RWPE2 (cell line): ENCODE measurements at regions not wholly inside any gene's neighbourhood (a gene's known extent, or its start where the extent isn't known, plus 50 kb on each side); places are given as distances from the start of the nearest gene placed in this dataset.

Experiments used
- ATAC-seq: fragments of 200-7000 bp; cut with Tn5 transposase; 3 replicates; pipeline ENCODE4 v1.9.1; 2021; ENCODE audit warnings: low read depth
- DNase-seq: peaks from one replicate; pipeline ENCODE4 v3.0.0-alpha.2; 2020; ENCODE audit warnings: low spot score
- H3K27ac ChIP-seq: fragments of 450-650 bp; 2 replicates; pipeline ENCODE4 v1.5.1; 2017; ENCODE audit warnings: mild to moderate bottlenecking; ENCODE audit not compliant: poor library complexity, severe bottlenecking
- H3K27me3 ChIP-seq: fragments of 250-450 bp; sonication (Bioruptor Pico); 2 replicates; pipeline ENCODE4 v1.5.1; 2021; ENCODE audit warnings: mild to moderate bottlenecking, moderate library complexity; ENCODE audit not compliant: insufficient read depth, poor library complexity, severe bottlenecking
- H3K36me3 ChIP-seq: fragments of 250-450 bp; sonication (Bioruptor Pico); 2 replicates; pipeline ENCODE4 v1.5.1; 2020; ENCODE audit warnings: low read depth, mild to moderate bottlenecking, moderate library complexity
- H3K4me1 ChIP-seq: fragments of 250-450 bp; sonication (Bioruptor Pico); 2 replicates; pipeline ENCODE4 v1.5.1; 2021; ENCODE audit warnings: mild to moderate bottlenecking, moderate library complexity; ENCODE audit not compliant: insufficient read depth, poor library complexity, severe bottlenecking
- H3K4me3 ChIP-seq: fragments of 250-450 bp; sonication (Bioruptor Pico); 2 replicates; pipeline ENCODE4 v1.5.1; 2021; ENCODE audit warnings: mild to moderate bottlenecking, moderate library complexity; ENCODE audit not compliant: severe bottlenecking
- H3K9me3 ChIP-seq: fragments of 250-450 bp; sonication (Bioruptor Pico); 2 replicates; pipeline ENCODE4 v1.5.1; 2021; ENCODE audit warnings: mild to moderate bottlenecking, moderate library complexity; ENCODE audit not compliant: severe bottlenecking
- TF ChIP-seq, protein P1 (sequence below): fragments of 450-650 bp; IDR thresholded peaks from one replicate; pipeline ENCODE4 v1.5.1; 2017; ENCODE audit warnings: mild to moderate bottlenecking, moderate library complexity; ENCODE audit not compliant: poor library complexity, severe bottlenecking

- no peaks in the 10 kb centered on the region for H3K4me1 ChIP-seq
- H3K27me3 ChIP-seq, result no peaks in the 10 kb centered on the region
- no peaks in the 10 kb centered on the region for H3K9me3 ChIP-seq
- no peak overlapping the region for H3K4me3 ChIP-seq
- no peaks in the 10 kb centered on the region for H3K36me3 ChIP-seq
- TF ChIP-seq, protein P1, sequence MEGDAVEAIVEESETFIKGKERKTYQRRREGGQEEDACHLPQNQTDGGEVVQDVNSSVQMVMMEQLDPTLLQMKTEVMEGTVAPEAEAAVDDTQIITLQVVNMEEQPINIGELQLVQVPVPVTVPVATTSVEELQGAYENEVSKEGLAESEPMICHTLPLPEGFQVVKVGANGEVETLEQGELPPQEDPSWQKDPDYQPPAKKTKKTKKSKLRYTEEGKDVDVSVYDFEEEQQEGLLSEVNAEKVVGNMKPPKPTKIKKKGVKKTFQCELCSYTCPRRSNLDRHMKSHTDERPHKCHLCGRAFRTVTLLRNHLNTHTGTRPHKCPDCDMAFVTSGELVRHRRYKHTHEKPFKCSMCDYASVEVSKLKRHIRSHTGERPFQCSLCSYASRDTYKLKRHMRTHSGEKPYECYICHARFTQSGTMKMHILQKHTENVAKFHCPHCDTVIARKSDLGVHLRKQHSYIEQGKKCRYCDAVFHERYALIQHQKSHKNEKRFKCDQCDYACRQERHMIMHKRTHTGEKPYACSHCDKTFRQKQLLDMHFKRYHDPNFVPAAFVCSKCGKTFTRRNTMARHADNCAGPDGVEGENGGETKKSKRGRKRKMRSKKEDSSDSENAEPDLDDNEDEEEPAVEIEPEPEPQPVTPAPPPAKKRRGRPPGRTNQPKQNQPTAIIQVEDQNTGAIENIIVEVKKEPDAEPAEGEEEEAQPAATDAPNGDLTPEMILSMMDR, result no peak
- no peak overlapping the region for H3K27ac ChIP-seq
- ATAC-seq (no peak), DNase-seq (no peak)
Measured at GRCh38 chr15:62430552-62430951, 265.5 kb upstream of the C2CD4B start.

- TF ChIP-seq, protein P1, result no peak
- DNase-seq, result no peak
- no peaks in the 10 kb centered on the region for H3K9me3 ChIP-seq
- H3K4me3 ChIP-seq, result no peak overlapping the region
- H3K36me3 ChIP-seq, result no peaks in the 10 kb centered on the region
- H3K27me3 ChIP-seq, result no peaks in the 10 kb centered on the region
- no peaks in the 10 kb centered on the region for H3K4me1 ChIP-seq
- no peak overlapping the region for H3K27ac ChIP-seq
- ATAC-seq, result no peak
Measured at GRCh38 chr15:62431008-62431797, 266.1 kb upstream of the C2CD4B start.

GRCh38 chr15:62431817-62432216 lies 266.7 kb upstream of the C2CD4B start:
- Histone ChIP-seq H3K27ac (no peak overlapping the region), H3K4me3 (no peak overlapping the region), H3K4me1 (no peaks in the 10 kb centered on the region), H3K9me3 (no peaks in the 10 kb centered on the region), H3K36me3 (no peaks in the 10 kb centered on the region), H3K27me3 (no peaks in the 10 kb centered on the region)
- DNase-seq (no peak), ATAC-seq (no peak)
- TF ChIP-seq, protein P1, result no peak

GRCh38 chr15:62432702-62433398 lies 267.8 kb upstream of the C2CD4B start:
- no peaks in the 10 kb centered on the region for H3K4me1 ChIP-seq
- no peak for ATAC-seq
- H3K27me3 ChIP-seq, result no peaks in the 10 kb centered on the region
- no peak overlapping the region for H3K27ac ChIP-seq
- TF ChIP-seq, protein P1, result no peak
- H3K36me3 ChIP-seq, result no peaks in the 10 kb centered on the region
- no peak overlapping the region for H3K4me3 ChIP-seq
- H3K9me3 ChIP-seq, result no peaks in the 10 kb centered on the region
- DNase-seq, result no peak

DNA sequence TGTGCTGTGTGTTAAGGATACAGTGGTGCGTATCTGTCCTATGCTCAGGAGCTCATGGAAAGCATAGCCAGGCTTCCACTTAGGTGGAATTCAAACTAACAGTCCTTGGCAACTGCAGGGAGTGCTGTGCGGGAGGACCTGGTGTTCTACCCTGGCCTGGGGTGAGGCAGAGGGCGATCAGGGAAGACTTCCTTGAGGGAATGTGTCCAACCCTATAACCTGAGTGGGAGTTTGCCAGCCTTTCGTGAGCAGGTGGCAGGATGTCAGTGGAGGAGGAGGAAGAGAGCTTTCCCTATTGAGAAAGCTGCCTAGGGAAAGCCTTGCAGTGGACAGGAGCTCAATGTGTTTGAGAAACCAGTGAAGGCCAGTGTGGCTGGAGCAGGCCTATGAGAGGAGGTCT lies 271.1 kb upstream of the C2CD4B start:
- no peaks in the 10 kb centered on the region for H3K36me3 ChIP-seq
- H3K9me3 ChIP-seq, result no peaks in the 10 kb centered on the region
- ATAC-seq, result no peak
- H3K4me1 ChIP-seq, result no peaks in the 10 kb centered on the region
- H3K4me3 ChIP-seq, result no peak overlapping the region
- TF ChIP-seq, protein P1, result no peak
- no peak overlapping the region for H3K27ac ChIP-seq
- no peak for DNase-seq
- no peaks in the 10 kb centered on the region for H3K27me3 ChIP-seq
